ENCODE measurements at regions not wholly inside any gene's neighbourhood (a gene's known extent, or its start where the extent isn't known, plus 50 kb on each side); places are given as distances from the start of the nearest gene placed in this dataset.

GRCh38 chr2:220664272-220665107 lies 907.6 kb downstream of the EPHA4 start:
- DNase-seq: no peak

GRCh38 chr2:220665108-220665471 lies 907.0 kb downstream of the EPHA4 start:
- no peak for DNase-seq

DNA sequence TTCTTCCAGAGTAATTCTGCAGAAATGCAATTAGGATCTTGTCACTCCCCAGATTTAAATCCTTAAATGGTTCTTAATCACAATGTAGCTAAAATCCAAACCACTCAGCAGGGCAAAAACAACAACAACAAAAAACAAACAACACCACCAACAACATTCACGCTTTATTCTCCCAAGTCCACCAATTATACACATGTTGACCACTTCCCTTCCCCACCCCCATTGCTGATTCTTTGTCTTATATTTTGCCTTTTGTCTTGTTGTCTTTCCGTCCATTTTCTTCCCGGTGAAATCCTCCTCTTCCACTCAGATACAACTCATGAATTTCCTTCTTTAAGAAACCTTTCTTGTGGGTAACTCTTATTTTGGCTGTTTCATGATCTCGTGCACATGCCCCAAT lies 902.8 kb downstream of the EPHA4 start:
- no peak for DNase-seq

- no peak for DNase-seq
These were observed 901.6 kb downstream of the EPHA4 start for GRCh38 chr2:220670511-220670910.

GRCh38 chr2:220673151-220673874 lies 898.8 kb downstream of the EPHA4 start:
- DNase-seq: no peak

GRCh38 chr2:220674033-220674432 lies 898.1 kb downstream of the EPHA4 start:
- no peak for DNase-seq

DNA sequence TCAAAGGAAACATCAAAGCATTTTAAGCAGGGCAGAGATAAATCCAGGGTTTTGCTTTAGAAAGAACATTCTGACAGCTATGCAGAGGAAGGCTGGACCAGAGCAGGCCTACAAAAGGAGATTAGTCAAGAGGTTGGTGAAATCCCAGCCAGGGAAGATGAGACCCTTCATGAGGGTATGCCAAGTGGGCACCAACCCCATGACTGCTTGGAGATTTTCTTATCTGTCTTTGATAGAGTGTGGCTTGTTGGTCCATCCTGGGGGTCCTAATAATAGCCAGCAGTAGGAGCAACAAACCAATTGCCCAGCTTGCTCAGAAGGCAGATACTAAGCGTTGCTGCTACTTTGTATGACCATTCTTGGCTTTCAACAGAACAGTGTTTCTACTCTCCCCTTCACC lies 895.4 kb downstream of the EPHA4 start:
- no peak for DNase-seq

DNA sequence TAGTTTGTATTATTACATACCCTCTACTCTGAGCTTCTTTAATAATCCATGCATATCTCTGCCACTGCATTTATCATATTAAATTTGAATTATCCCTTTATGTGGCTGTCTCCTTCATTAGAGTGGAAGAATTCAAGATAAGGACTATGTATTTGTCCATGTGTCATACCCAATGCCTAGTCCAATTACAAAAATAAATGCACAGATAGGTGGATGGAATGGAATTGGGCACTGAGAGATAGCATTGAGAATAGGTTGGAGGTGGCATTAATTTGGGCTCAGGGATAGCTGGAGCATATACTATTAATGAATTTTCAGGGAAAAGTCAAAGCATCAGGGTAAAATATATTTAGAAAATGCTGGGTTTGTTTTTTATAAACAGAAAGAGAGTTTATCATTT lies 893.2 kb downstream of the EPHA4 start:
- no peak for DNase-seq

- DNase-seq: peak; percentile 16
These were observed 889.5 kb downstream of the EPHA4 start for GRCh38 chr2:220682616-220683015.

- DNase-seq: no peak
These were observed 888.0 kb downstream of the EPHA4 start for GRCh38 chr2:220684099-220684498.

GRCh38 chr2:220687231-220687843 lies 884.8 kb downstream of the EPHA4 start:
- peak; percentile 58 for DNase-seq

GRCh38 chr2:220695397-220696279 lies 876.5 kb downstream of the EPHA4 start:
- DNase-seq: no peak

DNA sequence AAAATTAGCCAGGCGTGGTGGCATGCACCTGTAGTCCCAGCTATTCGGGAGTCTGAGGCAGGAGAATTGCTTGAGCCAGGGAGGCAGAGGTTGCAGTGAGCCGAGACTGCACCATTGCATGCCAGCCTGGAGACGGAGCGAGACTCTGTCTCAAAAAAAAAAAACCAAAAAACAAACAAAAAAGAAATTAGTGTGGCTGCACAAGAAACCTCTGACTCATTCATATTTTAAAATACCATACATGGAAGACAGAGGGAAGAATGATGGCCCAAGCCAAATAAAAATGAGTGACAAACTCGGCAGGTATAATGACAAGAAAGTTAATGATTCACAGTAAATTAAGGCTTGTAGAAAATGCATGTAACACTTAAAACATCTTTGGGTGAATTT lies 875.8 kb downstream of the EPHA4 start:
- no peak for DNase-seq

DNA sequence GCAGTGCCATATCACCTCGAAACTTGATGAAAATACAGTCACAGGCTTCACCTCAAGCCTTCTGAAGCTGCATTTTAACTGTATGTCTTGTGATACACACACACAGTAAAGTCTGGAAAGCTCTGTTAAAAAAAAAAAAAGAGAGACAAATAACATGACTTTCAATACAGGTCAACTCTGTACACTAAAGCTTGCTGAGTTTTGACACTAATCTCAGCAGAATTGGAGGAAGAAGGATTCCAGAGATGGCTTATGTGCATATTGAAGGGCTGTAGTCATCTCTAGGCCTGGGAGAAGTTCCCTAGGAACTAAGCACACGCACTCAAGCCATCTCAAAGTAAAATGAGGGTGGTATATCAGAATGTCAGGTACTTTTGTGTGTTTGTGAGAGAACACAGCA lies 875.1 kb downstream of the EPHA4 start:
- no peak for DNase-seq

- peak; percentile 38 for DNase-seq
These were observed 871.0 kb downstream of the EPHA4 start for GRCh38 chr2:220701115-220701514.

DNA sequence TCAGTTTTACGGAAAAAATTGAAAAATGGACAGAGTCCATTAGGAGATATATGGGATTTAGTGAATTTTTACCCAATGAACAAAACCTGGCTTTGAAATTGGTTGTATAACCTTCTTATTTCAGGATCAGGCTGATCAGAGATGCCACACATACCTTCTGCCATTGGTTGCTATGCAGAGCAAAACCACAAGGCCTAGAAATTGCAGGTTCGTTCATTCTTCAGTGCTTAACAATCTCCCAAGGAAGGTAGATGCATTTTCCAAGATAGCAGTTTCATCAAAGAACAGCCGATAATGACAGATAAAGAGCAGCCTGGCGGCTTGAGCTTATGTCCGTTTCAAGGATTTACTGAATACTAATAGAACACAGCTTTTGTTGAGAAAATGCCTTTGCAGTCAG lies 868.8 kb downstream of the EPHA4 start:
- DNase-seq: peak; percentile 85

GRCh38 chr2:220704081-220704480 lies 868.0 kb downstream of the EPHA4 start:
- no peak for DNase-seq

GRCh38 chr2:220704810-220705209 lies 867.3 kb downstream of the EPHA4 start:
- no peak for DNase-seq

- no peak for DNase-seq
These were observed 866.4 kb downstream of the EPHA4 start for GRCh38 chr2:220705678-220706077.

GRCh38 chr2:220707261-220707660 lies 864.8 kb downstream of the EPHA4 start:
- no peak for DNase-seq

- DNase-seq: peak; percentile 61
These were observed 863.7 kb downstream of the EPHA4 start for GRCh38 chr2:220708366-220708765.

DNA sequence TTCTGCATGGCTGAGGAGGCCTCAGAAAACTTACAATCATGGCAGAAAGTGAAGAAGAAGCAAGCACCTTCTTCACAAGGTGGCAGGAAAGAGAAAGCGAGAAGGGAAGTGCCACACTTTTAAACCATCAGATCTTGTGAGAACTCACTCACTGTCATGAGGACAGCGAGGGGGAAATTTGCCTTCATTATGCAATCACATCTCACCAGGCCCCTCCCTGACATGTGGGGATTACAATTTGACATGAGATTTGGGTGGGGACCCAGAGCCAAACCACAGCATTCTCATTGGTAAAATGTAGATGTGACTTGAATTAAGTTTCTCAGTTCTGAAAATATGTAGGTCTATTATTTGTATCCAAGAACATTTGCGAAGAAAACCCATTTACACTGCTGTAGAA lies 854.8 kb downstream of the EPHA4 start:
- DNase-seq: no peak

GRCh38 chr2:220736778-220737177 lies 835.3 kb downstream of the EPHA4 start:
- DNase-seq: no peak

Data from NCI-H226 (cell line).